ENCODE measurements at regions not wholly inside any gene's neighbourhood (a gene's known extent, or its start where the extent isn't known, plus 50 kb on each side); places are given as distances from the start of the nearest gene placed in this dataset.

DNA sequence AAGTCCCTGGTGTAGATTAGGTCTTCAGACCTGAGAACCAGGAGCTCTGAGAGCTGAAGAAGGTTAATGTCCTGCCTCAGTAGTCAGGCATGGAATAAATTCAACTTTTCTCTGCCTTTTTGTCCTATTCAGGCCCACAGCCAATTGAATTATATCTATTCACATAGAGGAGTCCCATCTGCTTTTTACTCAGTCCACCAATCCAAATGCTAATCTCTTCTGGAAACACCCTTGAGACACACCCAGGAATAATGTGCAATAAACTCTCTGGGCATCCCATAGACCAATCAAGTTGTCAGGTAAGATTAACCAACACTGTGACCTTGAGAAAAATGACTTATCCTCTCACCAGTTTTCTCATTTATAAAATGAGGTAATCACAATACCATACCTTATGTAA lies 129.4 kb downstream of the MEX3B start:
- FAIRE-seq: no peak
- intact Hi-C loops (cut with micrococcal nuclease): no loop called here
- POLR2A ChIA-PET: interaction anchor here (0.8 kb wide), 1 partner anchor 19 kb away, joined by 4 read pairs; no protein-coding TSS in a partner anchor

DNA sequence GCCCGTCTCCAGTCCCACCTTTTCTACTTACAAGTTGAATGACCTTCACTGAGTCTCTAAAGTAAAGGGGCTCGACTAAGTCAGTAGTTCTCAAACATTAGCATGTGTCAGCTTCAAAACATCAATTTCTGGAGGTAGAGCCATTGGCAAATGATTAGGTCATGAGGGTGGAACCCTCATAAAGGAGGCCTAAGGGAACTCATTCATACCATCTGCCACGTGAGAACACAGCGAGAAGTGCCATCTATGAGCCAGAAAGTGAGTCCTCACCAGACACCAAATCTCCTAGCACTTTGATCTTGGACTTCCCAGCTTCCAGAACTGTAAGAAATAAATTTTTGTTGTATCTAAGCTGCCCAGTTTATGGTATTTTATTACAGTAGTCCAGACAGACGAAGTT lies 129.8 kb downstream of the MEX3B start:
- WGBS (ENCODE audit: insufficient coverage, low coverage, missing lambda C conversion rate): 22% methylated on average over 5 of the region's 5 CpGs
- H3K27me3 ChIP-seq (ENCODE audit: control insufficient read depth in 2 of 2, insufficient read depth in 2 of 2, low read length in 2 of 2): no peaks in the 10 kb centered on the region
- CTCF ChIA-PET (ENCODE audit: low intra/inter-chr PET ratio): no interaction called here
- ATAC-seq (no peak), FAIRE-seq (no peak), DNase-seq (ENCODE audit: extremely low read depth in 1 of 4, low spot score in 3 of 4) (no peak)
- in situ Hi-C loops (cut with MboI): no loop called here
- intact Hi-C loops (cut with micrococcal nuclease): no loop called here
- H3K9me3 ChIP-seq (replicated peaks; ENCODE audit: control insufficient read depth, insufficient read depth, low read depth, low read length): peaks cover 9% of the 10 kb centered on the region
- BruUV-seq (replicated peaks): no TSS peak
- no peak overlapping the region for H3K4me3 ChIP-seq
- H3K9me1 ChIP-seq (ENCODE audit: control insufficient read depth, insufficient read depth, low read length): no peaks in the 10 kb centered on the region
- TF ChIP-seq MCM7 (IDR thresholded peaks at IDR 0.05) (no peak), NCOA6 (IDR thresholded peaks at IDR 0.05) (no peak), FIP1L1 (IDR thresholded peaks at IDR 0.05; ENCODE audit: low read depth, low read length, poor library complexity, severe bottlenecking) (no peak), CCNT2 (IDR thresholded peaks at IDR 0.05; ENCODE audit: borderline replicate concordance, extremely low read depth, insufficient read length, low read depth, low read length) (no peak), CBX5 (IDR thresholded peaks at IDR 0.05; ENCODE audit: borderline replicate concordance, low read depth) (no peak), MYNN (IDR thresholded peaks at IDR 0.05) (no peak), MYNN (CRISPR knock-in tag; IDR thresholded peaks at IDR 0.05) (no peak), SP1 (CRISPR knock-in tag; IDR thresholded peaks at IDR 0.05) (no peak), KAT8 (IDR thresholded peaks at IDR 0.05; ENCODE audit: low read depth) (no peak), NCOA2 (IDR thresholded peaks at IDR 0.05; ENCODE audit: partially characterized antibody in 2 of 2) (no peak)
- TF ChIP-seq, protein P1, sequence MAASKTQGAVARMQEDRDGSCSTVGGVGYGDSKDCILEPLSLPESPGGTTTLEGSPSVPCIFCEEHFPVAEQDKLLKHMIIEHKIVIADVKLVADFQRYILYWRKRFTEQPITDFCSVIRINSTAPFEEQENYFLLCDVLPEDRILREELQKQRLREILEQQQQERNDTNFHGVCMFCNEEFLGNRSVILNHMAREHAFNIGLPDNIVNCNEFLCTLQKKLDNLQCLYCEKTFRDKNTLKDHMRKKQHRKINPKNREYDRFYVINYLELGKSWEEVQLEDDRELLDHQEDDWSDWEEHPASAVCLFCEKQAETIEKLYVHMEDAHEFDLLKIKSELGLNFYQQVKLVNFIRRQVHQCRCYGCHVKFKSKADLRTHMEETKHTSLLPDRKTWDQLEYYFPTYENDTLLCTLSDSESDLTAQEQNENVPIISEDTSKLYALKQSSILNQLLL (CRISPR knock-in tag; IDR thresholded peaks at IDR 0.05; ENCODE audit: borderline replicate concordance): no peak
- TF ChIP-seq, protein P2, sequence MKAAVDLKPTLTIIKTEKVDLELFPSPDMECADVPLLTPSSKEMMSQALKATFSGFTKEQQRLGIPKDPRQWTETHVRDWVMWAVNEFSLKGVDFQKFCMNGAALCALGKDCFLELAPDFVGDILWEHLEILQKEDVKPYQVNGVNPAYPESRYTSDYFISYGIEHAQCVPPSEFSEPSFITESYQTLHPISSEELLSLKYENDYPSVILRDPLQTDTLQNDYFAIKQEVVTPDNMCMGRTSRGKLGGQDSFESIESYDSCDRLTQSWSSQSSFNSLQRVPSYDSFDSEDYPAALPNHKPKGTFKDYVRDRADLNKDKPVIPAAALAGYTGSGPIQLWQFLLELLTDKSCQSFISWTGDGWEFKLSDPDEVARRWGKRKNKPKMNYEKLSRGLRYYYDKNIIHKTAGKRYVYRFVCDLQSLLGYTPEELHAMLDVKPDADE (conservative IDR thresholded peaks at IDR 0.05; ENCODE audit: control insufficient read depth, low read depth, low read length): no peak
- H3K36me3 ChIP-seq (ENCODE audit: control insufficient read depth, insufficient read depth, low read length): no peaks in the 10 kb centered on the region
- no peak overlapping the region for H3K9ac ChIP-seq (ENCODE audit: insufficient read depth in 1 of 2, low read depth in 2 of 2, low read length in 2 of 2)
- H3K79me2 ChIP-seq (ENCODE audit: control insufficient read depth, insufficient read depth, low read length): no peaks in the 10 kb centered on the region
- POLR2A ChIA-PET: interaction anchor here (0.8 to 1.0 kb wide), 2 partner anchors 19 to 438 kb away, joined by 4 read pairs; no protein-coding TSS in a partner anchor
- H3K27ac ChIP-seq (ENCODE audit: extremely low read depth, low read depth, low read length): no peak overlapping the region
- no peaks in the 10 kb centered on the region for H3K4me1 ChIP-seq (replicated peaks in 1 of 2; ENCODE audit: control insufficient read depth in 2 of 2, insufficient read depth in 2 of 2, low read length in 2 of 2)
- H3K4me2 ChIP-seq (ENCODE audit: insufficient read depth, low read length): no peak overlapping the region
- no peak overlapping the region for H2AFZ ChIP-seq (ENCODE audit: low read depth, low read length)
- no peaks in the 10 kb centered on the region for H4K20me1 ChIP-seq (replicated peaks; ENCODE audit: control insufficient read depth, insufficient read depth, low read length)

More for the DNA sequence above, 129.4 kb downstream of the MEX3B start:
- TF ChIP-seq TRIM28 (IDR thresholded peaks at IDR 0.05): no peak
- TF ChIP-seq ZNF785 (CRISPR knock-in tag; IDR thresholded peaks at IDR 0.05): no peak
- no peak for TF ChIP-seq DIDO1 (tag; IDR thresholded peaks at IDR 0.05; ENCODE audit: low read depth)
- no peak for TF ChIP-seq ZKSCAN3 (CRISPR knock-in tag; IDR thresholded peaks at IDR 0.05)
- TF ChIP-seq ESRRA (IDR thresholded peaks at IDR 0.05; ENCODE audit: borderline replicate concordance, low read depth): no peak
- TF ChIP-seq CHD4 (IDR thresholded peaks at IDR 0.05; ENCODE audit: insufficient read depth, insufficient replicate concordance, low read depth, low read length, poor library complexity, severe bottlenecking): no peak
- H4K20me1 ChIP-seq (replicated peaks; ENCODE audit: control insufficient read depth, insufficient read depth, low read length): no peaks in the 10 kb centered on the region
- no peak overlapping the region for H3K9ac ChIP-seq (ENCODE audit: insufficient read depth in 1 of 2, low read depth in 2 of 2, low read length in 2 of 2)
- no peaks in the 10 kb centered on the region for H3K4me1 ChIP-seq (replicated peaks in 1 of 2; ENCODE audit: control insufficient read depth in 2 of 2, insufficient read depth in 2 of 2, low read length in 2 of 2)
- H3K4me2 ChIP-seq (ENCODE audit: insufficient read depth, low read length): no peak overlapping the region
- no peak overlapping the region for H2AFZ ChIP-seq (ENCODE audit: low read depth, low read length)
- no peaks in the 10 kb centered on the region for H3K27me3 ChIP-seq (ENCODE audit: control insufficient read depth in 2 of 2, insufficient read depth in 2 of 2, low read length in 2 of 2)
- BruUV-seq (replicated peaks): no TSS peak
- peaks cover 9% of the 10 kb centered on the region for H3K9me3 ChIP-seq (replicated peaks; ENCODE audit: control insufficient read depth, insufficient read depth, low read depth, low read length)
- H3K27ac ChIP-seq (ENCODE audit: extremely low read depth, low read depth, low read length): no peak overlapping the region
- ATAC-seq (no peak), DNase-seq (ENCODE audit: extremely low read depth in 1 of 4, low spot score in 3 of 4) (no peak)
- H3K4me3 ChIP-seq: no peak overlapping the region
- H3K36me3 ChIP-seq (ENCODE audit: control insufficient read depth, insufficient read depth, low read length): no peaks in the 10 kb centered on the region
- in situ Hi-C loops (cut with MboI): no loop called here
- no peaks in the 10 kb centered on the region for H3K79me2 ChIP-seq (ENCODE audit: control insufficient read depth, insufficient read depth, low read length)
- CTCF ChIA-PET (ENCODE audit: low intra/inter-chr PET ratio): no interaction called here
- no peaks in the 10 kb centered on the region for H3K9me1 ChIP-seq (ENCODE audit: control insufficient read depth, insufficient read depth, low read length)
